Transverse colon (tissue), 4 donors: ENCODE measurements at regions not wholly inside any gene's neighbourhood (a gene's known extent, or its start where the extent isn't known, plus 50 kb on each side); places are given as distances from the start of the nearest gene placed in this dataset.
"Not testable (repeated sequence)": the region's sequence is repeated elsewhere in the genome, so short reads cannot be mapped to it uniquely, and the experiment has no call there.

Experiments
- DNase-seq: peaks from one replicate; pipeline ENCODE4 v3.0.0-alpha.2; 2019
- H3K27ac ChIP-seq, 4 donors: fragments of 200-600 bp; sonication (generic); 2 replicates each; pipeline ENCODE4 v1.5.1; 2016 to 2018; ENCODE audit warnings: inconsistent platforms in 4 of 4
- H3K27me3 ChIP-seq: fragments of 200-600 bp; sonication (generic); 2 replicates; pipeline ENCODE4 v1.5.1; 2017; ENCODE audit warnings: inconsistent platforms
- H3K36me3 ChIP-seq, 4 donors: fragments of 200-600 bp; sonication (generic); 2 replicates each; pipeline ENCODE4 v1.5.1; 2017 to 2019; ENCODE audit warnings: inconsistent platforms in 4 of 4
- H3K4me1 ChIP-seq, 4 donors: fragments of 200-600 bp; sonication (generic); 2 replicates each; pipeline ENCODE4 v1.5.1; 2017 to 2020; ENCODE audit warnings: inconsistent platforms in 4 of 4
- H3K4me3 ChIP-seq, 4 donors: fragments of 200-600 bp; sonication (generic); 1 replicate in 1 of 4; 2 replicates in 3 of 4; pipeline versions ENCODE4 v1.5.1 to v1.6.1; 2017 to 2019; ENCODE audit warnings: inconsistent platforms in 4 of 4
- H3K9me3 ChIP-seq, 2 donors: fragments of 200-600 bp; sonication (generic); 2 replicates each; pipeline ENCODE4 v1.5.1; 2017 to 2019; ENCODE audit warnings: inconsistent platforms in 2 of 2
- CTCF ChIP-seq, 5 experiments: fragments of 200-600 bp in 3 of 5; fragments of 450-650 bp in 2 of 5; sonication (generic) in 3 of 5; IDR thresholded peaks; 1 replicate in 2 of 5; 2 replicates in 3 of 5; pipeline ENCODE4 v1.5.1; 2016 to 2017; ENCODE audit warnings: antibody characterized with exemption in 5 of 5, inconsistent platforms in 3 of 5, mild to moderate bottlenecking in 2 of 5, moderate library complexity in 1 of 5
- EP300 ChIP-seq: sonication (generic); formaldehyde crosslinking; IDR thresholded peaks from one replicate; pipeline ENCODE4 v1.6.1; 2017; ENCODE audit warnings: antibody characterized with exemption, low read depth
- POLR2A ChIP-seq: fragments of 450-650 bp; IDR thresholded peaks from one replicate; pipeline ENCODE4 v1.6.1; 2016; ENCODE audit warnings: antibody characterized with exemption, mild to moderate bottlenecking, moderate library complexity
- POLR2AphosphoS5 ChIP-seq, 3 donors: sonication (generic); formaldehyde crosslinking; IDR thresholded peaks; one replicate each; pipeline ENCODE4 v1.6.1; 2016; ENCODE audit warnings: antibody characterized with exemption in 3 of 3
- WGBS, 2 donors: methylation state at CpG; one replicate each; pipeline ENCODE4 v1.1.5; 2018; ENCODE audit warnings: low coverage in 1 of 2; 5-methylcytosine and 5-hydroxymethylcytosine counted together
- in situ Hi-C, 4 donors: fragments of 200-750 bp; cut with MboI; loops; one replicate each; pipeline versions ENCODE4 v1.15.0 to v1.15.1; 2017; ENCODE audit warnings: low sequenced_read_pairs in 3 of 4, low pct_ligation_motif_present in 1 of 4, low pct_unique_long_range_greater_than_20kb in 1 of 4
- intact Hi-C: fragments of 100-400 bp; cut with DNase I; formaldehyde crosslinking; loops from one replicate; pipeline ENCODE4 v1.15.1; 2023; ENCODE audit warnings: low total_unique reads

- in situ Hi-C loops: no loop called here
Measured at GRCh38 chr4:189215574-189215973, 725.1 kb upstream of the FRG1 start.

GRCh38 chr4:189221691-189222090 is 719.0 kb upstream of the FRG1 start:
- H3K9me3 ChIP-seq: no peaks in the 10 kb centered on the region
- H3K4me1 ChIP-seq: no peaks in the 10 kb centered on the region
- no peak for TF ChIP-seq POLR2A
- no peak for TF ChIP-seq CTCF (IDR thresholded peaks at IDR 0.05)
- TF ChIP-seq EP300: no peak
- in situ Hi-C loops (no loop called here), intact Hi-C loops (no loop called here)
- no peaks in the 10 kb centered on the region for H3K27me3 ChIP-seq
- DNase-seq: no peak
- 56 to 61% methylated on average over 4 of the region's 4 CpGs for WGBS, 2 donors
- H3K36me3 ChIP-seq: no peaks in the 10 kb centered on the region
- no peak overlapping the region for H3K27ac ChIP-seq
- no peak overlapping the region for H3K4me3 ChIP-seq

More at GRCh38 chr4:189215574-189215973, 725.1 kb upstream of the FRG1 start:
- DNase-seq: no peak
- no peaks in the 10 kb centered on the region for H3K36me3 ChIP-seq
- no peaks in the 10 kb centered on the region for H3K27me3 ChIP-seq
- no peak overlapping the region for H3K4me3 ChIP-seq
- H3K27ac ChIP-seq: no peak overlapping the region
- no peaks in the 10 kb centered on the region for H3K4me1 ChIP-seq
- WGBS, 2 donors: 55 to 61% methylated on average over 3 of the region's 3 CpGs
- TF ChIP-seq EP300 (no peak), CTCF (IDR thresholded peaks at IDR 0.05) (no peak), POLR2AphosphoS5 (IDR thresholded peaks at IDR 0.05) (no peak), POLR2A (no peak)
- intact Hi-C loops: no loop called here
- H3K9me3 ChIP-seq: no peaks in the 10 kb centered on the region

- no peaks in the 10 kb centered on the region for H3K9me3 ChIP-seq
- H3K4me1 ChIP-seq: no peaks in the 10 kb centered on the region
- no peak for DNase-seq
- in situ Hi-C loops (no loop called here), intact Hi-C loops (no loop called here)
- no peaks in the 10 kb centered on the region for H3K27me3 ChIP-seq
- TF ChIP-seq POLR2A: no peak
- TF ChIP-seq EP300: no peak
- TF ChIP-seq POLR2AphosphoS5 (IDR thresholded peaks at IDR 0.05): no peak
- no peak for TF ChIP-seq CTCF (IDR thresholded peaks at IDR 0.05)
- 60 to 69% methylated on average over 1 of the region's 1 CpG for WGBS, 2 donors
- H3K36me3 ChIP-seq: no peaks in the 10 kb centered on the region
- no peak overlapping the region for H3K4me3 ChIP-seq
- H3K27ac ChIP-seq: no peak overlapping the region
Measured at GRCh38 chr4:189228726-189229125, 711.9 kb upstream of the FRG1 start.

GRCh38 chr4:189232274-189232673 is 708.4 kb upstream of the FRG1 start:
- WGBS, 2 donors: 65% methylated on average over 2 of the region's 2 CpGs; no CpG with 5 or more reads in 1 of the 2 donors
- Histone ChIP-seq H3K27ac (no peak overlapping the region), H3K4me1 (no peaks in the 10 kb centered on the region), H3K9me3 (peaks cover 0 to 3% of the 10 kb centered on the region in 2 donors), H3K36me3 (no peaks in the 10 kb centered on the region), H3K4me3 (no peak overlapping the region), H3K27me3 (no peaks in the 10 kb centered on the region)
- in situ Hi-C loops (no loop called here), intact Hi-C loops (no loop called here)
- TF ChIP-seq EP300 (no peak), POLR2AphosphoS5 (IDR thresholded peaks at IDR 0.05) (no peak), POLR2A (no peak), CTCF (IDR thresholded peaks at IDR 0.05) (no peak)
- DNase-seq: no peak

GRCh38 chr4:189233754-189234153 is 706.9 kb upstream of the FRG1 start:
- DNase-seq, H3K27ac ChIP-seq, H3K4me1 ChIP-seq, H3K27me3 ChIP-seq, in situ Hi-C loops, intact Hi-C loops, H3K9me3 ChIP-seq, H3K36me3 ChIP-seq, H3K4me3 ChIP-seq: not testable (repeated sequence)
- 0% methylated on average over 1 of the region's 1 CpG; no CpG with 5 or more reads in 1 of the 2 donors for whole genome bisulfite sequencing, 2 donors

- H3K27ac ChIP-seq, intact Hi-C loops, H3K9me3 ChIP-seq, DNase-seq, H3K4me1 ChIP-seq, H3K4me3 ChIP-seq, H3K27me3 ChIP-seq, in situ Hi-C loops, H3K36me3 ChIP-seq: not testable (repeated sequence)
Measured at GRCh38 chr4:189234948-189235347, 705.7 kb upstream of the FRG1 start.
